ENCODE measurements at regions not wholly inside any gene's neighbourhood (a gene's known extent, or its start where the extent isn't known, plus 50 kb on each side); places are given as distances from the start of the nearest gene placed in this dataset.

GRCh38 chr4:28918871-28919270 is 1801.3 kb upstream of the PCDH7 start:
- DNase-seq (ENCODE audit: extremely low spot score, unreplicated experiment), result no peak

GRCh38 chr4:28921886-28922285 is 1798.3 kb upstream of the PCDH7 start:
- no peak for DNase-seq (ENCODE audit: extremely low spot score, unreplicated experiment)
- no peaks in the 10 kb centered on the region for H3K36me3 Mint-ChIP-seq
- H3K4me3 Mint-ChIP-seq, result no peak overlapping the region
- no peaks in the 10 kb centered on the region for H3K4me1 Mint-ChIP-seq (ENCODE audit: unreplicated experiment)
- no peak for TF ChIP-seq CTCF (conservative IDR thresholded peaks at IDR 0.05)
- no peak overlapping the region for H3K27ac Mint-ChIP-seq
- H3K27me3 Mint-ChIP-seq, result no peaks in the 10 kb centered on the region
- H3K9me3 Mint-ChIP-seq, result peaks cover 2% of the 10 kb centered on the region

More at GRCh38 chr4:28918871-28919270, 1801.3 kb upstream of the PCDH7 start:
- no peak overlapping the region for H3K27ac Mint-ChIP-seq
- peaks cover 3% of the 10 kb centered on the region for H3K27me3 Mint-ChIP-seq
- peaks cover 5% of the 10 kb centered on the region for H3K9me3 Mint-ChIP-seq
- no peaks in the 10 kb centered on the region for H3K36me3 Mint-ChIP-seq
- no peak overlapping the region for H3K4me3 Mint-ChIP-seq
- H3K4me1 Mint-ChIP-seq (ENCODE audit: unreplicated experiment), result no peaks in the 10 kb centered on the region
- no peak for TF ChIP-seq CTCF (conservative IDR thresholded peaks at IDR 0.05)

- Mint-ChIP-seq H3K4me1 (ENCODE audit: unreplicated experiment) (no peaks in the 10 kb centered on the region), H3K36me3 (no peaks in the 10 kb centered on the region), H3K27ac (no peak overlapping the region), H3K4me3 (no peak overlapping the region), H3K9me3 (no peaks in the 10 kb centered on the region), H3K27me3 (no peaks in the 10 kb centered on the region)
- no peak for TF ChIP-seq CTCF (conservative IDR thresholded peaks at IDR 0.05)
- DNase-seq (ENCODE audit: extremely low spot score, unreplicated experiment), result no peak
Measured at GRCh38 chr4:28926156-28926555, 1794.0 kb upstream of the PCDH7 start.

- no peaks in the 10 kb centered on the region for H3K9me3 Mint-ChIP-seq
- H3K36me3 Mint-ChIP-seq, result no peaks in the 10 kb centered on the region
- no peak overlapping the region for H3K4me3 Mint-ChIP-seq
- no peaks in the 10 kb centered on the region for H3K4me1 Mint-ChIP-seq (ENCODE audit: unreplicated experiment)
- TF ChIP-seq CTCF (conservative IDR thresholded peaks at IDR 0.05), result no peak
- DNase-seq (ENCODE audit: extremely low spot score, unreplicated experiment), result no peak
- H3K27ac Mint-ChIP-seq, result no peak overlapping the region
- H3K27me3 Mint-ChIP-seq, result no peaks in the 10 kb centered on the region
Measured at GRCh38 chr4:28942631-28943030, 1777.5 kb upstream of the PCDH7 start.

- no peak for TF ChIP-seq CTCF (conservative IDR thresholded peaks at IDR 0.05)
- DNase-seq (ENCODE audit: extremely low spot score, unreplicated experiment), result no peak
- Mint-ChIP-seq H3K4me1 (ENCODE audit: unreplicated experiment) (no peaks in the 10 kb centered on the region), H3K36me3 (no peaks in the 10 kb centered on the region), H3K4me3 (no peak overlapping the region), H3K27me3 (no peaks in the 10 kb centered on the region), H3K27ac (no peak overlapping the region), H3K9me3 (no peaks in the 10 kb centered on the region)
Measured at GRCh38 chr4:28947374-28947773, 1772.8 kb upstream of the PCDH7 start.

- no peak for TF ChIP-seq CTCF (conservative IDR thresholded peaks at IDR 0.05)
- Mint-ChIP-seq H3K27ac (no peak overlapping the region), H3K4me1 (ENCODE audit: unreplicated experiment) (no peaks in the 10 kb centered on the region), H3K9me3 (no peaks in the 10 kb centered on the region), H3K27me3 (no peaks in the 10 kb centered on the region), H3K36me3 (no peaks in the 10 kb centered on the region), H3K4me3 (no peak overlapping the region)
- DNase-seq (ENCODE audit: extremely low spot score, unreplicated experiment), result no peak
Measured at GRCh38 chr4:28948501-28948900, 1771.7 kb upstream of the PCDH7 start.

Measured in type B pancreatic cell (in vitro differentiated cells).